ENCODE measurements at regions not wholly inside any gene's neighbourhood (a gene's known extent, or its start where the extent isn't known, plus 50 kb on each side); places are given as distances from the start of the nearest gene placed in this dataset.

- Histone ChIP-seq H3K9me3 (no peaks in the 10 kb centered on the region), H3K27ac (no peak overlapping the region), H3K4me1 (no peaks in the 10 kb centered on the region), H3K4me3 (no peak overlapping the region), H3K4me2 (no peak overlapping the region)
- ChIA-PET POLR2A (no interaction called here), CTCF (no interaction called here)
- TF ChIP-seq FOXS1 (CRISPR knock-in tag; IDR thresholded peaks at IDR 0.05) (no peak), BCL3 (IDR thresholded peaks at IDR 0.05) (no peak), EP300 (IDR thresholded peaks at IDR 0.05) (no peak), POLR2A (IDR thresholded peaks at IDR 0.05; ENCODE audit: low read length) (no peak), CBX2 (IDR thresholded peaks at IDR 0.05; ENCODE audit: borderline replicate concordance, low read depth) (no peak), HES2 (IDR thresholded peaks at IDR 0.05) (no peak)
- WGBS (ENCODE audit: missing lambda C conversion rate): 46% methylated on average over 2 of the region's 2 CpGs
- FAIRE-seq (no peak), ATAC-seq (no peak), DNase-seq (ENCODE audit: low read depth in 1 of 2, low spot score in 1 of 2) (no peak)
Observed at GRCh38 chr13:82717249-82717648, 1165.0 kb downstream of the SLITRK1 start.

GRCh38 chr13:82713687-82714405 is 1168.4 kb downstream of the SLITRK1 start:
- ATAC-seq (no peak), FAIRE-seq (no peak), DNase-seq (ENCODE audit: low read depth in 1 of 2, low spot score in 1 of 2) (no peak)
- ChIA-PET POLR2A (no interaction called here), CTCF (no interaction called here)
- no peak for TF ChIP-seq CTCF (IDR thresholded peaks at IDR 0.05)
- WGBS (ENCODE audit: missing lambda C conversion rate): 15% methylated on average over 3 of the region's 3 CpGs
- H3K9me3 ChIP-seq: no peaks in the 10 kb centered on the region
- no peaks in the 10 kb centered on the region for H3K4me1 ChIP-seq
- H3K4me3 ChIP-seq: no peak overlapping the region
- no peak overlapping the region for H3K4me2 ChIP-seq
- no peak overlapping the region for H3K27ac ChIP-seq

GRCh38 chr13:82702513-82702912 is 1179.8 kb downstream of the SLITRK1 start:
- H3K9me3 ChIP-seq: no peaks in the 10 kb centered on the region
- H3K4me3 ChIP-seq: no peak overlapping the region
- no peak overlapping the region for H3K27ac ChIP-seq
- ChIA-PET POLR2A (no interaction called here), CTCF (no interaction called here)
- FAIRE-seq (no peak), ATAC-seq (no peak), DNase-seq (ENCODE audit: low read depth in 1 of 2, low spot score in 1 of 2) (no peak)
- H3K4me2 ChIP-seq: no peak overlapping the region
- 53% methylated on average over 1 of the region's 1 CpG for WGBS (ENCODE audit: missing lambda C conversion rate)
- TF ChIP-seq CBX2 (IDR thresholded peaks at IDR 0.05; ENCODE audit: borderline replicate concordance, low read depth) (no peak), FOSL2 (IDR thresholded peaks at IDR 0.05) (no peak), FOSL2 (CRISPR knock-in tag; IDR thresholded peaks at IDR 0.05) (no peak), PHF8 (IDR thresholded peaks at IDR 0.05; ENCODE audit: borderline replicate concordance, low read depth) (no peak), EHMT2 (IDR thresholded peaks at IDR 0.05; ENCODE audit: low read depth) (no peak), MAZ (IDR thresholded peaks at IDR 0.05; ENCODE audit: borderline replicate concordance, low read depth, low read length) (no peak), SREBF2 (IDR thresholded peaks at IDR 0.05) (no peak), MYC (IDR thresholded peaks at IDR 0.05; ENCODE audit: borderline replicate concordance, low read length) (no peak), ZC3H11A (IDR thresholded peaks at IDR 0.05) (no peak), POLR2A (IDR thresholded peaks at IDR 0.05; ENCODE audit: low read length) (no peak), CEBPB (IDR thresholded peaks at IDR 0.05) (no peak)
- no peaks in the 10 kb centered on the region for H3K4me1 ChIP-seq

GRCh38 chr13:82701020-82701419 is 1181.3 kb downstream of the SLITRK1 start:
- ChIA-PET POLR2A (no interaction called here), CTCF (interaction anchor here (0.6 kb wide), 1 partner anchor 35 kb away, joined by 3 read pairs; no protein-coding TSS in a partner anchor)
- ATAC-seq (no peak), FAIRE-seq (no peak), DNase-seq (ENCODE audit: low read depth in 1 of 2, low spot score in 1 of 2) (no peak)
- Histone ChIP-seq H3K4me2 (no peak overlapping the region), H3K4me1 (no peaks in the 10 kb centered on the region), H3K27ac (no peak overlapping the region), H3K9me3 (no peaks in the 10 kb centered on the region), H3K4me3 (no peak overlapping the region)
- WGBS (ENCODE audit: missing lambda C conversion rate): 44% methylated on average over 2 of the region's 2 CpGs
- TF ChIP-seq ESRRA (IDR thresholded peaks at IDR 0.05; ENCODE audit: borderline replicate concordance, low read length) (no peak), MAFK (IDR thresholded peaks at IDR 0.05; ENCODE audit: partially characterized antibody) (peak; percentile 84), BCL3 (IDR thresholded peaks at IDR 0.05) (no peak), CEBPB (IDR thresholded peaks at IDR 0.05) (no peak), CHD4 (IDR thresholded peaks at IDR 0.05; ENCODE audit: borderline replicate concordance) (no peak)

Measured in A549 (cell line).